HEK293T (cell line): ENCODE measurements at regions not wholly inside any gene's neighbourhood (a gene's known extent, or its start where the extent isn't known, plus 50 kb on each side); places are given as distances from the start of the nearest gene placed in this dataset.

Experiments
- CTCF ChIA-PET: fragments of 350-600 bp; formaldehyde crosslinking; extraction: SDS; loops from one replicate; lab custom pipeline; 2021; ENCODE audit warnings: antibody characterized with exemption, inconsistent platforms; lab: Yijun Ruan, JAX
- POLR2A ChIA-PET: fragments of 350-600 bp; formaldehyde crosslinking; extraction: SDS; loops from one replicate; lab custom pipeline; 2020; ENCODE audit warnings: antibody characterized with exemption, inconsistent platforms; lab: Yijun Ruan, JAX
- DNase-seq: peaks from one replicate; pipeline ENCODE4 v3.0.0; 2012; ENCODE audit warnings: mixed read lengths; ENCODE audit errors: extremely low spot score
- ARNT ChIP-seq: fragments of 450-650 bp; IDR thresholded peaks from 2 replicates; pipeline ENCODE4 v1.6.1; 2017; ENCODE audit warnings: mild to moderate bottlenecking
- BHLHE40 ChIP-seq: fragments of 450-650 bp; IDR thresholded peaks from 2 replicates; pipeline ENCODE4 v1.6.1; 2016; ENCODE audit warnings: mild to moderate bottlenecking, moderate library complexity, borderline replicate concordance
- CTBP1 ChIP-seq: fragments of 450-650 bp; IDR thresholded peaks from 2 replicates; pipeline ENCODE4 v1.6.1; 2016; ENCODE audit warnings: borderline replicate concordance
- ELF4 ChIP-seq: fragments of 450-650 bp; IDR thresholded peaks from 2 replicates; pipeline ENCODE4 v1.6.1; 2017; ENCODE audit warnings: antibody characterized with exemption
- FOXA1 ChIP-seq: fragments of 450-650 bp; IDR thresholded peaks from 2 replicates; pipeline ENCODE4 v1.6.1; 2016; ENCODE audit warnings: mild to moderate bottlenecking
- FOXK2 ChIP-seq: fragments of 450-650 bp; IDR thresholded peaks from 2 replicates; pipeline ENCODE4 v1.6.1; 2016; ENCODE audit warnings: mild to moderate bottlenecking
- FOXM1 ChIP-seq: fragments of 450-650 bp; IDR thresholded peaks from 2 replicates; pipeline ENCODE4 v1.6.1; 2017; ENCODE audit warnings: mild to moderate bottlenecking, borderline replicate concordance
- HDGF ChIP-seq: fragments of 450-650 bp; IDR thresholded peaks from 2 replicates; pipeline ENCODE4 v1.6.1; 2017; ENCODE audit warnings: antibody characterized with exemption, borderline replicate concordance
- L3MBTL2 ChIP-seq: fragments of 450-650 bp; conservative IDR thresholded peaks from 2 replicates; pipeline ENCODE4 v1.6.1; 2016; ENCODE audit warnings: mild to moderate bottlenecking
- LEF1 ChIP-seq: fragments of 450-650 bp; IDR thresholded peaks from 2 replicates; pipeline ENCODE4 v1.6.1; 2017; ENCODE audit warnings: mild to moderate bottlenecking, borderline replicate concordance
- NFRKB ChIP-seq: fragments of 450-650 bp; IDR thresholded peaks from 2 replicates; pipeline ENCODE4 v1.6.1; 2016; ENCODE audit warnings: mild to moderate bottlenecking, moderate library complexity
- SP1 ChIP-seq: fragments of 450-650 bp; IDR thresholded peaks from 2 replicates; pipeline ENCODE4 v1.6.1; 2017
- SUZ12 ChIP-seq: fragments of 450-650 bp; IDR thresholded peaks from 2 replicates; pipeline ENCODE4 v1.6.1; 2016; ENCODE audit warnings: mild to moderate bottlenecking
- TARDBP ChIP-seq: fragments of 450-650 bp; IDR thresholded peaks from 2 replicates; pipeline ENCODE4 v1.6.1; 2016
- ZNF384 ChIP-seq: fragments of 450-650 bp; IDR thresholded peaks from 2 replicates; pipeline ENCODE4 v1.6.1; 2016
- TF ChIP-seq, protein P1 (sequence below): fragments of 450-650 bp; IDR thresholded peaks from 2 replicates; pipeline ENCODE4 v1.6.1; 2016

DNA sequence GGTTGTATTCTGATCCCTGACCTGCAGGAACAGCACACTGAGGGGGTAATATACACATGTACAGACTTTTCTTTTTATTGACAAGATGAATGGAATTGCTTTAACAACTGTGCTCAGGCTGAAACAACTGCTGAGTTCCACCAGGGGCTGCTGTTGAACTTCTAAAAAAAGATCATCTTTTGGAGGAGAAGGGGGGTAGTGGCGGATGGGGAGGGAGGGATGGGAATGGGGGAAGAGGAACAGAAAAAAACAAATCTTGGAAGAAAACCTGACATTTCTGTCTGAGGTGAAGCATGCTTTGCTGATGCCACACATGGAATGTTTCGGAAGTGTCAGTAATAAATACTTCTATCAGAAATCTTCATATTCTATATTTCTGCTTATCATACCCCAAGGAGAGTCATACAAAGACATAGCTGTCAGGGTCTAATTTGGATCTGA lies 75.0 kb downstream of the RWDD3 start:
- CTCF ChIA-PET: no interaction called here
- no peak for TF ChIP-seq LEF1
- TF ChIP-seq ZNF384: no peak
- TF ChIP-seq FOXM1: no peak
- TF ChIP-seq FOXA1: no peak
- TF ChIP-seq CTBP1: no peak
- no peak for TF ChIP-seq NFRKB
- no peak for TF ChIP-seq BHLHE40
- TF ChIP-seq TARDBP: no peak
- no peak for TF ChIP-seq HDGF
- TF ChIP-seq, protein P1, sequence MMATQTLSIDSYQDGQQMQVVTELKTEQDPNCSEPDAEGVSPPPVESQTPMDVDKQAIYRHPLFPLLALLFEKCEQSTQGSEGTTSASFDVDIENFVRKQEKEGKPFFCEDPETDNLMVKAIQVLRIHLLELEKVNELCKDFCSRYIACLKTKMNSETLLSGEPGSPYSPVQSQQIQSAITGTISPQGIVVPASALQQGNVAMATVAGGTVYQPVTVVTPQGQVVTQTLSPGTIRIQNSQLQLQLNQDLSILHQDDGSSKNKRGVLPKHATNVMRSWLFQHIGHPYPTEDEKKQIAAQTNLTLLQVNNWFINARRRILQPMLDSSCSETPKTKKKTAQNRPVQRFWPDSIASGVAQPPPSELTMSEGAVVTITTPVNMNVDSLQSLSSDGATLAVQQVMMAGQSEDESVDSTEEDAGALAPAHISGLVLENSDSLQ: no peak
- no peak for TF ChIP-seq ELF4
- TF ChIP-seq SUZ12: no peak
- TF ChIP-seq ARNT: no peak
- TF ChIP-seq FOXK2: no peak
- no peak for TF ChIP-seq SP1
- peak; percentile 67 for DNase-seq
- POLR2A ChIA-PET: no interaction called here

DNA sequence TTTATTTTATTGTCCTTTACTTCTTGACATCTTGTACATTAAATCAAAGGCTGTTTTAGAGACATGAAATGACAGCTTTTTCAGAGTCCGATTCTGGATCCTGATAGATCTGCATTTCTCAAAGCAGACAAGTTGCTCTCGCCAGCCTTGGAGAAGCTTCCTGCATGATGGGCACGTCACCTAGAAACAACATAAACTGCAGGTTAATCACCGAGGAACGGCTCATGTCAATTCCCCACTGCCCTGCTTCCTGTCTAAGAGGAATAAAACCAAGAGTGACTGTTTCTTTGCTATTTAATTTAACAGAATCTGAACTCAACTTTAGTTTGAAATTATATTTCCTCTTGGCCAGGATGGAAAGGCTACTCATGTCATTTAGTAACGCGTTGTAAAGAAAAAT lies 77.0 kb downstream of the RWDD3 start:
- CTCF ChIA-PET: no interaction called here
- DNase-seq: no peak
- no peak for TF ChIP-seq L3MBTL2
- no peak for TF ChIP-seq TARDBP
- no peak for TF ChIP-seq ELF4
- TF ChIP-seq FOXK2: no peak
- TF ChIP-seq FOXA1: no peak
- TF ChIP-seq ARNT: no peak
- no peak for TF ChIP-seq SUZ12
- no peak for TF ChIP-seq HDGF
- TF ChIP-seq NFRKB: no peak
- no peak for TF ChIP-seq ZNF384
- TF ChIP-seq, protein P1: no peak
- no peak for TF ChIP-seq LEF1
- TF ChIP-seq SP1: no peak
- no peak for TF ChIP-seq BHLHE40
- no peak for TF ChIP-seq CTBP1
- TF ChIP-seq FOXM1: no peak
- POLR2A ChIA-PET: no interaction called here

DNA sequence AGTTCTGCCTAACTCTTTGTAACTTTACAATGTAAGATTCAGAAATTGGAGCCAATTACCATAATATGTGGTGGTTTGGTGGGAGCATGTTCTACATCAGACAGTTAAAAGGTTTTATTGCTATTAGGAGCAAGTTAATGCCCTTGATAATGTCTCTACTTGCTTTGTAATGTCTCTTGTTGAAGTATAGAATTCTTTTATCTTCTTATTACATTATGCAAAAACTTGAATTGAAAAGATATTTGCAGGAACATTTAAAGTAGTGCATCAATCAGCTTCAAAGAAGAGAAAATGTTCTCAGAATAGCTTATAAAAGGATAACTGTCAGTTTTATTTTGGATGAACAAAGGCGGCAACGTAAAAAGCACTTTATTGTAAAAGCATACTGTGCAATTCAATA lies 77.8 kb downstream of the RWDD3 start:
- no peak for TF ChIP-seq SUZ12
- TF ChIP-seq SP1: no peak
- no peak for TF ChIP-seq HDGF
- no peak for TF ChIP-seq L3MBTL2
- TF ChIP-seq CTBP1: no peak
- no peak for TF ChIP-seq ARNT
- no peak for TF ChIP-seq NFRKB
- no peak for DNase-seq
- POLR2A ChIA-PET: no interaction called here
- CTCF ChIA-PET: no interaction called here

DNA sequence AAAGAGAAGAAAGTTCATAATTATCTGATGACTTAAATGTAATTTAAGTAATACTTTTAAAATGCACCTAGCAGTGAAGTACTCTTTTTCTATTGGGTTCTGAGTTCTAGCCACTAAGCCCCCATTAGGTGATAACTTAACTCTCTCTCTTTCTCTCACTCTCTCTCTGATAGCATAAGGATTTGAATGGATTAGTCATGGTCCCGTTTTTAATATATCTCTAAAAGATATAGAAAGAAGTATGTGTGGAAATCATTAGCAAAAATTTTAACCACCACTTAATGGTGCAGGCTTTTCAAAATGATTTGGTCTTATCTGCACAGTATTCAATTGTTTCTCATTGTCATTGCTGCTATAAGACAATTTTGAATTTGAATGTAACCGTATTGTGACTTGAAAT lies 78.2 kb downstream of the RWDD3 start:
- ChIA-PET CTCF (no interaction called here), POLR2A (no interaction called here)
- TF ChIP-seq ZNF384 (no peak), TARDBP (no peak), NFRKB (no peak), CTBP1 (no peak), L3MBTL2 (no peak), BHLHE40 (no peak), HDGF (no peak), FOXK2 (no peak), ARNT (no peak), ELF4 (no peak), SUZ12 (no peak), SP1 (no peak), FOXA1 (no peak), LEF1 (no peak), FOXM1 (no peak)
- TF ChIP-seq, protein P1: no peak
- DNase-seq: no peak

DNA sequence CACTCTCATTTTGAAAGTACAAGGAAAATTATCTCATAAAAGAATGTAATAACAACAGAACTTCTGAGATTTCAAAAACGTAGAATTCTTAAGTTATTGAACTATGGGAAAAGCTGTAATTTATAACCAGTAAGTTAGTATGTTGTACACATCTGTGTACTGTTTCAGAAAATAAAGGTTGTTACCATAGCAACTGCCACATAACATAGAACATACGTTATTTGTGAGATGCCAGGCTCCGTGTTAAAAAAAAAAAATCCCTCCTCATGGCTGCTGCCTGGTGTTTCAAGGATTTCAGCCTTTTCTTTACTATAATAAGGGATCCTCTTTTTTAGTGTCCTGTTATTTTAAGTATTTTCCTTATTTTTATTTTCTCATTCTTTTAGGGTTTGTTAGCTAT lies 79.5 kb downstream of the RWDD3 start:
- CTCF ChIA-PET: no interaction called here
- TF ChIP-seq SUZ12 (no peak), ZNF384 (no peak), L3MBTL2 (no peak), LEF1 (no peak), HDGF (no peak), FOXK2 (no peak), FOXM1 (no peak), ELF4 (no peak), CTBP1 (no peak), TARDBP (no peak), SP1 (no peak), BHLHE40 (no peak), FOXA1 (no peak), ARNT (no peak), NFRKB (no peak)
- TF ChIP-seq, protein P1: no peak
- DNase-seq: no peak
- POLR2A ChIA-PET: no interaction called here

DNA sequence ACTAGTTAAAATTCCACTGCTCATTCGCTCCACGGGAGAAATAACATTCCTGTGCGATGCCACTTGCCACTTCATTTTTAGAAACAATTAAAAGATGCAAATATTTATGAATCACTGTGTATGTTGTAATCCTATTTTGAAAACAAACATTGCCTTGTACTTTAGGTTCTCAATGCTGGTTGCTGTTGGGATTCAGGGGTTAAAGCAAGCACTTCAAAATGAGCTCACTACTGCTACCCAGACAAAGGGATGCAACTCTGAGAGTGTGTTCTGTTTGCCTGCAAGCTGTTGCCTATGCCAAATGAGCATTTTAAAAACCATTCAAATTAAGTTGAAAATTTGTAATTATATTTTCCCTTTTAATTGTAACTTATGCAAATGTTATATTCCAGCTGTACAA lies 87.5 kb downstream of the RWDD3 start:
- CTCF ChIA-PET: no interaction called here
- TF ChIP-seq, protein P1: no peak
- no peak for TF ChIP-seq SUZ12
- TF ChIP-seq CTBP1: no peak
- no peak for TF ChIP-seq NFRKB
- TF ChIP-seq FOXK2: no peak
- no peak for TF ChIP-seq SP1
- TF ChIP-seq ZNF384: no peak
- no peak for TF ChIP-seq FOXM1
- no peak for TF ChIP-seq ARNT
- no peak for TF ChIP-seq LEF1
- TF ChIP-seq BHLHE40: no peak
- no peak for TF ChIP-seq L3MBTL2
- no peak for TF ChIP-seq FOXA1
- TF ChIP-seq ELF4: no peak
- no peak for TF ChIP-seq HDGF
- no peak for TF ChIP-seq TARDBP
- POLR2A ChIA-PET: no interaction called here
- DNase-seq: no peak
